Fibroblast of lung (primary cell): ENCODE measurements at regions not wholly inside any gene's neighbourhood (a gene's known extent, or its start where the extent isn't known, plus 50 kb on each side); places are given as distances from the start of the nearest gene placed in this dataset.

ENCODE experiments used
- DNase-seq, 2 donors: peaks; one replicate each; pipeline versions ENCODE4 v3.0.0 to v3.0.0-alpha.2; 2010; ENCODE audit warnings: low read depth in 2 of 2
- H2AFZ ChIP-seq: 2 replicates; pipeline ENCODE4 v1.5.1; 2012; ENCODE audit warnings: low read length, control low read depth, inconsistent platforms
- H3K27ac ChIP-seq: 2 replicates; pipeline ENCODE4 v1.5.1; 2011; ENCODE audit warnings: low read length, control low read depth; ENCODE audit not compliant: insufficient read depth
- H3K27me3 ChIP-seq: 2 replicates; pipeline ENCODE4 v1.5.1; 2011; ENCODE audit warnings: mild to moderate bottlenecking, low read length; ENCODE audit not compliant: control insufficient read depth, insufficient read depth
- H3K36me3 ChIP-seq: 2 replicates; pipeline ENCODE4 v1.5.1; 2011; ENCODE audit warnings: low read length; ENCODE audit not compliant: control insufficient read depth, insufficient read depth
- H3K4me1 ChIP-seq: 2 replicates; pipeline ENCODE4 v1.5.1; 2011; ENCODE audit warnings: low read length; ENCODE audit not compliant: control insufficient read depth, insufficient read depth; ENCODE audit errors: extremely low read depth
- H3K4me2 ChIP-seq: 2 replicates; pipeline ENCODE4 v1.5.1; 2011; ENCODE audit warnings: low read length, control low read depth; ENCODE audit not compliant: insufficient read depth; ENCODE audit errors: extremely low read depth
- H3K4me3 ChIP-seq, 4 experiments: fragments of 200-600 bp in 1 of 4; sonication (generic) in 1 of 4; replicated peaks in 1 of 4; 2 replicates each; pipeline ENCODE4 v1.5.1; 2011 to 2016; ENCODE audit warnings: low read length in 4 of 4, low read depth in 3 of 4, mild to moderate bottlenecking in 3 of 4, control low read depth in 2 of 4, inconsistent platforms in 1 of 4, mixed read lengths in 1 of 4; ENCODE audit not compliant: insufficient read depth in 1 of 4; ENCODE audit errors: control extremely low read depth in 1 of 4
- H3K79me2 ChIP-seq: 2 replicates; pipeline ENCODE4 v1.5.1; 2012; ENCODE audit warnings: mild to moderate bottlenecking, low read length, inconsistent platforms; ENCODE audit not compliant: control insufficient read depth, insufficient read depth
- H3K9ac ChIP-seq: 2 replicates; pipeline ENCODE4 v1.5.1; 2011; ENCODE audit warnings: mild to moderate bottlenecking, low read length, control low read depth; ENCODE audit not compliant: insufficient read depth
- H3K9me3 ChIP-seq: 2 replicates; pipeline ENCODE4 v1.5.1; 2012; ENCODE audit warnings: low read depth, low read length; ENCODE audit not compliant: control insufficient read depth, insufficient read depth
- H4K20me1 ChIP-seq: 2 replicates; pipeline ENCODE4 v1.5.1; 2011; ENCODE audit warnings: low read length; ENCODE audit not compliant: control insufficient read depth, insufficient read depth; ENCODE audit errors: extremely low read depth
- CTCF ChIP-seq, 2 donors: IDR thresholded peaks in 1 of 2; conservative IDR thresholded peaks in 1 of 2; 1 replicate in 1 of 2; 2 replicates in 1 of 2; pipeline ENCODE4 v1.5.1; 2011 to 2012; ENCODE audit warnings: low read length in 2 of 2, control low read depth in 1 of 2, inconsistent platforms in 1 of 2, low read depth in 1 of 2, mild to moderate bottlenecking in 1 of 2
- EZH2 ChIP-seq: IDR thresholded peaks from 2 replicates; pipeline ENCODE4 v1.5.1; 2012; ENCODE audit warnings: low read length, control low read depth, mild to moderate bottlenecking; ENCODE audit errors: missing control alignments

- no peaks in the 10 kb centered on the region for H3K4me1 ChIP-seq
- H3K79me2 ChIP-seq: no peaks in the 10 kb centered on the region
- H3K27me3 ChIP-seq: no peaks in the 10 kb centered on the region
- H2AFZ ChIP-seq: no peak overlapping the region
- H3K9ac ChIP-seq: no peak overlapping the region
- H3K4me3 ChIP-seq: no peak overlapping the region
- H3K4me2 ChIP-seq: no peak overlapping the region
- no peaks in the 10 kb centered on the region for H3K9me3 ChIP-seq
- no peak for DNase-seq
- H3K27ac ChIP-seq: no peak overlapping the region
- H4K20me1 ChIP-seq: no peaks in the 10 kb centered on the region
- TF ChIP-seq EZH2: no peak
- no peak for TF ChIP-seq CTCF (conservative IDR thresholded peaks at IDR 0.05 in 1 of 2, IDR thresholded peaks at IDR 0.05 in 1 of 2; ENCODE audit: low read depth in 1 of 2, low read length in 2 of 2)
- H3K36me3 ChIP-seq: no peaks in the 10 kb centered on the region
Measured at GRCh38 chr6:163841733-163842132, 427.2 kb downstream of the QKI start.

DNA sequence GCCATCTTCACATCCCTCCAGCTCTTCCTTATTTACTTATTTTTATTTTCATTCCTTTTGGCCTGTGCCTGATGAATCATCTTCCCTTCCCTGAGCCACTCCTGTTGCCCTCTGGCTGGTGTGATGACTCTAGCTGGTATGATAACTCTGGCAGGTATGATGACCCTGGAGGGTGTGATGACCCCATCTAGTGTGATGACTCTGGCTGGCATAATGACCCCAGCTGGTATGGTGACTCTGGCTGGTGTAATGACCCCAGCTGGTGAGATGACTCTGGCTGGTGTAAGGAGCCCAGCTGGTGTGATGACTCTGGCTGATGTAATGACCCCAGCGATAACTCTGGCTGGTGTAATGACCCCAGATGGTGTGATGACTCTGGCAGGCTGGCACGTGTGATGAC lies 426.8 kb downstream of the QKI start:
- Histone ChIP-seq H3K4me1 (no peaks in the 10 kb centered on the region), H3K9ac (no peak overlapping the region), H2AFZ (no peak overlapping the region), H4K20me1 (no peaks in the 10 kb centered on the region), H3K27me3 (no peaks in the 10 kb centered on the region), H3K36me3 (no peaks in the 10 kb centered on the region), H3K4me2 (no peak overlapping the region), H3K79me2 (no peaks in the 10 kb centered on the region), H3K4me3 (no peak overlapping the region), H3K27ac (no peak overlapping the region), H3K9me3 (no peaks in the 10 kb centered on the region)
- TF ChIP-seq EZH2 (no peak), CTCF (conservative IDR thresholded peaks at IDR 0.05 in 1 of 2, IDR thresholded peaks at IDR 0.05 in 1 of 2; ENCODE audit: low read depth in 1 of 2, low read length in 2 of 2) (no peak)
- no peak for DNase-seq

DNA sequence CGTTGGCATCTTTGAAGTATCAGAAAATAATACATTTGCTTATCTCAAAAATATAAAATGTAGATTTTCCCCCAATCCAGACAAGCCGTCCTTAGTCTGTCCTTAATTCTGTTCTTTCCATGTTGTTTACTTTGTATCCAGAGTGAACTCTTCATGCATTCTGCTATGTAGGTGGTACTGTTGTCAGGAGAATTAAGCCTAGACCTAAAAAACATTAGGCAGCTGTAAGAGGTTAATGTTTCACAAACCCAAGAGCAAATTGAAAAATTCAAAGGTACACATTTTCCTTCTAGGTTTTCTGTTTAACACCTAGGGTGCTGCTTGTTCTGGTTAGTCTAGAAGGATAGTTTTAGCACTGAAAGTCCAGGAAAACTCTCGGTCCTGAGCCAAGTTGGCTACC lies 426.4 kb downstream of the QKI start:
- Histone ChIP-seq H4K20me1 (no peaks in the 10 kb centered on the region), H3K79me2 (no peaks in the 10 kb centered on the region), H3K27me3 (no peaks in the 10 kb centered on the region), H3K27ac (no peak overlapping the region), H3K4me1 (no peaks in the 10 kb centered on the region), H3K9ac (no peak overlapping the region), H3K4me3 (no peak overlapping the region), H3K4me2 (no peak overlapping the region), H3K36me3 (no peaks in the 10 kb centered on the region), H3K9me3 (no peaks in the 10 kb centered on the region), H2AFZ (no peak overlapping the region)
- no peak for DNase-seq
- TF ChIP-seq EZH2 (no peak), CTCF (conservative IDR thresholded peaks at IDR 0.05 in 1 of 2, IDR thresholded peaks at IDR 0.05 in 1 of 2; ENCODE audit: low read depth in 1 of 2, low read length in 2 of 2) (no peak)
